Duodenal mucosa (tissue), 2 donors: ENCODE measurements at regions not wholly inside any gene's neighbourhood (a gene's known extent, or its start where the extent isn't known, plus 50 kb on each side); places are given as distances from the start of the nearest gene placed in this dataset.
"Not testable (repeated sequence)": the region's sequence is repeated elsewhere in the genome, so short reads cannot be mapped to it uniquely, and the experiment has no call there.

Experiments used
- H3K27ac ChIP-seq: one replicate; pipeline ENCODE4 v1.7.0; 2013; ENCODE audit warnings: low read depth, low read length
- H3K27me3 ChIP-seq, 2 donors: one replicate each; pipeline ENCODE4 v1.7.0; 2013; ENCODE audit warnings: low read length in 2 of 2, control low read depth in 1 of 2; ENCODE audit not compliant: insufficient read depth in 2 of 2, control insufficient read depth in 1 of 2
- H3K36me3 ChIP-seq, 2 donors: one replicate each; pipeline ENCODE4 v1.7.0; 2013; ENCODE audit warnings: low read length in 2 of 2, control low read depth in 1 of 2; ENCODE audit not compliant: insufficient read depth in 2 of 2, control insufficient read depth in 1 of 2
- H3K4me1 ChIP-seq, 2 donors: one replicate each; pipeline ENCODE4 v1.7.0; 2013; ENCODE audit warnings: low read length in 2 of 2, control low read depth in 1 of 2; ENCODE audit not compliant: insufficient read depth in 2 of 2, control insufficient read depth in 1 of 2
- H3K4me3 ChIP-seq, 2 donors: one replicate each; pipeline ENCODE4 v1.7.0; 2013; ENCODE audit warnings: low read length in 2 of 2, low read depth in 1 of 2
- H3K9ac ChIP-seq, 2 donors: one replicate each; pipeline ENCODE4 v1.7.0; 2013; ENCODE audit warnings: low read length in 2 of 2, low read depth in 1 of 2
- H3K9me3 ChIP-seq, 2 donors: one replicate each; pipeline ENCODE4 v1.7.0; 2013; ENCODE audit warnings: low read length in 2 of 2, control low read depth in 1 of 2; ENCODE audit not compliant: control insufficient read depth in 1 of 2

GRCh38 chr9:1550636-1551035 lies 464.5 kb upstream of the SMARCA2 start:
- Histone ChIP-seq H3K9me3 (no peaks in the 10 kb centered on the region), H3K4me3 (no peak overlapping the region), H3K27me3 (no peaks in the 10 kb centered on the region), H3K27ac (no peak overlapping the region), H3K36me3 (no peaks in the 10 kb centered on the region), H3K4me1 (no peaks in the 10 kb centered on the region), H3K9ac (no peak overlapping the region)

- no peaks in the 10 kb centered on the region for H3K36me3 ChIP-seq
- H3K9me3 ChIP-seq: no peaks in the 10 kb centered on the region
- no peak overlapping the region for H3K4me3 ChIP-seq
- no peaks in the 10 kb centered on the region for H3K4me1 ChIP-seq
- H3K9ac ChIP-seq: no peak overlapping the region
- no peak overlapping the region for H3K27ac ChIP-seq
- H3K27me3 ChIP-seq: no peaks in the 10 kb centered on the region
These were observed 460.8 kb upstream of the SMARCA2 start for GRCh38 chr9:1554081-1555035.

GRCh38 chr9:1558666-1559065 lies 456.5 kb upstream of the SMARCA2 start:
- not testable (repeated sequence) for H3K27me3 ChIP-seq, H3K9ac ChIP-seq, H3K4me3 ChIP-seq, H3K36me3 ChIP-seq, H3K9me3 ChIP-seq, H3K4me1 ChIP-seq, H3K27ac ChIP-seq

GRCh38 chr9:1575939-1576338 lies 439.2 kb upstream of the SMARCA2 start:
- Histone ChIP-seq H3K9me3 (peaks cover 3 to 9% of the 10 kb centered on the region in 2 donors), H3K4me3 (no peak overlapping the region), H3K9ac (no peak overlapping the region), H3K36me3 (no peaks in the 10 kb centered on the region), H3K27ac (no peak overlapping the region), H3K4me1 (no peaks in the 10 kb centered on the region), H3K27me3 (no peaks in the 10 kb centered on the region)

- H3K36me3 ChIP-seq: no peaks in the 10 kb centered on the region
- no peaks in the 10 kb centered on the region for H3K27me3 ChIP-seq
- no peak overlapping the region for H3K4me3 ChIP-seq
- H3K4me1 ChIP-seq: no peaks in the 10 kb centered on the region
- H3K27ac ChIP-seq: no peak overlapping the region
- no peak overlapping the region for H3K9ac ChIP-seq
- H3K9me3 ChIP-seq: peaks cover 3 to 9% of the 10 kb centered on the region in 2 donors
These were observed 434.9 kb upstream of the SMARCA2 start for GRCh38 chr9:1580215-1580614.

GRCh38 chr9:1581926-1582325 lies 433.2 kb upstream of the SMARCA2 start:
- Histone ChIP-seq H3K4me3 (no peak overlapping the region), H3K27me3 (no peaks in the 10 kb centered on the region), H3K9ac (no peak overlapping the region), H3K27ac (no peak overlapping the region), H3K36me3 (no peaks in the 10 kb centered on the region), H3K4me1 (no peaks in the 10 kb centered on the region), H3K9me3 (no peaks in the 10 kb centered on the region)

GRCh38 chr9:1591310-1591709 lies 423.8 kb upstream of the SMARCA2 start:
- Histone ChIP-seq H3K9me3 (no peaks in the 10 kb centered on the region), H3K4me3 (no peak overlapping the region), H3K36me3 (no peaks in the 10 kb centered on the region), H3K27ac (no peak overlapping the region), H3K9ac (no peak overlapping the region), H3K27me3 (no peaks in the 10 kb centered on the region), H3K4me1 (no peaks in the 10 kb centered on the region)

- Histone ChIP-seq H3K4me3 (no peak overlapping the region), H3K36me3 (no peaks in the 10 kb centered on the region), H3K9ac (no peak overlapping the region), H3K4me1 (no peaks in the 10 kb centered on the region), H3K9me3 (no peaks in the 10 kb centered on the region), H3K27me3 (no peaks in the 10 kb centered on the region), H3K27ac (no peak overlapping the region)
These were observed 416.9 kb upstream of the SMARCA2 start for GRCh38 chr9:1598270-1598669.

- Histone ChIP-seq H3K9ac (no peak overlapping the region), H3K27me3 (no peaks in the 10 kb centered on the region), H3K4me3 (no peak overlapping the region), H3K27ac (no peak overlapping the region), H3K36me3 (no peaks in the 10 kb centered on the region), H3K4me1 (no peaks in the 10 kb centered on the region), H3K9me3 (no peaks in the 10 kb centered on the region)
These were observed 415.2 kb upstream of the SMARCA2 start for GRCh38 chr9:1599961-1600360.

GRCh38 chr9:1604942-1605560 lies 410.1 kb upstream of the SMARCA2 start:
- no peaks in the 10 kb centered on the region for H3K27me3 ChIP-seq
- H3K4me1 ChIP-seq: no peaks in the 10 kb centered on the region
- H3K9me3 ChIP-seq: no peaks in the 10 kb centered on the region
- H3K36me3 ChIP-seq: no peaks in the 10 kb centered on the region
- H3K9ac ChIP-seq: no peak overlapping the region
- no peak overlapping the region for H3K27ac ChIP-seq
- H3K4me3 ChIP-seq: no peak overlapping the region
